GM20000 (cell line): ENCODE measurements at regions not wholly inside any gene's neighbourhood (a gene's known extent, or its start where the extent isn't known, plus 50 kb on each side); places are given as distances from the start of the nearest gene placed in this dataset.
"Not testable (repeated sequence)": the region's sequence is repeated elsewhere in the genome, so short reads cannot be mapped to it uniquely, and the experiment has no call there.

Experiments used
- DNase-seq: peaks from one replicate; pipeline ENCODE4 v3.0.0; 2012; ENCODE audit warnings: low spot score
- TF ChIP-seq, protein P1 (sequence below): IDR thresholded peaks from 2 replicates; pipeline ENCODE4 v1.5.1; 2012; ENCODE audit warnings: mild to moderate bottlenecking, control low read depth; ENCODE audit errors: extremely low read depth, missing control alignments

DNA sequence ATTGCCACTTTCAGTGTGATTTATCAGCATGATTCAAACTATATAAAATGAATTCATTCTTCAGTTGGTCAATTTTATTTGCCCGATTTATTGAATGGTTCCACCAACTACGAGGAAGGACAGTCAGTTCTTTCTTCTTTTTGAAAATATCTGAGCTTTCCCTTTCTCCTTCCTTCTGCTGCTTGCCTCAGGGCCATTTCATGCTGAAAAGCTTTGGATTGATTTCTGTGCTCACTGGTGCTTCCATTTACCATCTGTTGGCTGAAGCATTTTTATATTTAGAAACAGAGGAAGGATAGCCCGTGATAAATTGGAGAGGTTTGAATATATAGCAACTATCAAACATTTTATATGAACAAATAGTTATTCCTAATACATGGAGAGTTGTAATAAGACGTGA lies 68.9 kb upstream of the ADAMTS5 start:
- TF ChIP-seq, protein P1, sequence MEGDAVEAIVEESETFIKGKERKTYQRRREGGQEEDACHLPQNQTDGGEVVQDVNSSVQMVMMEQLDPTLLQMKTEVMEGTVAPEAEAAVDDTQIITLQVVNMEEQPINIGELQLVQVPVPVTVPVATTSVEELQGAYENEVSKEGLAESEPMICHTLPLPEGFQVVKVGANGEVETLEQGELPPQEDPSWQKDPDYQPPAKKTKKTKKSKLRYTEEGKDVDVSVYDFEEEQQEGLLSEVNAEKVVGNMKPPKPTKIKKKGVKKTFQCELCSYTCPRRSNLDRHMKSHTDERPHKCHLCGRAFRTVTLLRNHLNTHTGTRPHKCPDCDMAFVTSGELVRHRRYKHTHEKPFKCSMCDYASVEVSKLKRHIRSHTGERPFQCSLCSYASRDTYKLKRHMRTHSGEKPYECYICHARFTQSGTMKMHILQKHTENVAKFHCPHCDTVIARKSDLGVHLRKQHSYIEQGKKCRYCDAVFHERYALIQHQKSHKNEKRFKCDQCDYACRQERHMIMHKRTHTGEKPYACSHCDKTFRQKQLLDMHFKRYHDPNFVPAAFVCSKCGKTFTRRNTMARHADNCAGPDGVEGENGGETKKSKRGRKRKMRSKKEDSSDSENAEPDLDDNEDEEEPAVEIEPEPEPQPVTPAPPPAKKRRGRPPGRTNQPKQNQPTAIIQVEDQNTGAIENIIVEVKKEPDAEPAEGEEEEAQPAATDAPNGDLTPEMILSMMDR, result no peak
- DNase-seq, result no peak

DNA sequence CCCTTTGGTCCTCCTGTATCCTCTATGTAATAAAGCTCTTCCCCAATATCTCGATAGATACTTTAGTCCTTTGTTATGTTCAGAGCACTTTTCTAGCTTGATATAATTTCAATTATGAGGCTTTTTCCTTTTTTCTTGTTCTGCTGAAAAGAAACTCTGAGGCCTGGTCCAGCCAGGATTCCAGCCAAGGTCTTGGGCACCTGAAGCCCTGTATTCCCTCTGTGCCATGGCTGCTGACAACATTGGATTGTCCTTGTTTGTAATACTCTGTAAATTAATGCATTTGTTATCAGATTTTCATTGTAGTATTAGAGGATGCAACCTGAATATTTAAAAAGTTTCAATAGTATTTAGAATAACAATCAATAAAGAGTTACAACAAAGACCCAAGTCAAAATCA lies 67.9 kb upstream of the ADAMTS5 start:
- TF ChIP-seq, protein P1, result no peak
- no peak for DNase-seq

DNA sequence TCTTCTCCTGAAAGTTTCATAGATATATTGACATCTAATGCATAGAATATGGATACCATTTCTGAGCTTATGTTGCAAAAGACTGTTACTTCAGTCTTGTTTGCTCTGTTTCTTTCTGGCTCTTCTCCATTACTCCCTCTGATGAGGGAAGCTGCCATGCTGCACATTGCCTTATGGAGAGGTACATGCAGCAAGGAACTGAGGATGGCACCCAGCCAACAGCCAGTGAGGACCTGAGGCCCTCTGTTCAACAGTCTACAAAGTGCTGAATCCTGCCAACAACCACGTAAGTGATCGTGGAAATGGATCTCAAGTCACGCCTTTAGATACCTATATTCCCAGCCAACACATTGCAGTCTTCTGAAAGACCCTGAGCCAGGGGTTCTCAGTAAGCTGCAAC lies 66.6 kb upstream of the ADAMTS5 start:
- TF ChIP-seq, protein P1, result no peak
- no peak for DNase-seq

DNA sequence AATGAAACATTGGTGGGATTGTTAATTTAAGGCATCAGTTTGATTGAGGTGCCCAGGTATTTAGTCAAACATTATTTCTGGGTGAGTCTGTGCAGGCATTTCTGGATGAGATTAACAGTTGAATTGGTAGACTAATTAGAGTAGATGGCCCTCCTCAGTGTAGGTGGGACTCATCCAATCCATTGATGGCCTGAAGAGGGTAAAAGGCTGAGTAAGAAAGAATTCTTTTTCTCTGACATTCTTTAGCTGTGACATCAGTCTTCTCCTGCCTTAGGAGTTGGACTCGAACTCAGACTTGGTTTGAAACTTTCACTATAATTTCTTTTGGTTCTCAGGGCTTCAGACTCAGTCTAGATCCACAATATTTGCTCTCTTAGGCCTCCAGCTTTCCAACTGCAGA lies 59.6 kb upstream of the ADAMTS5 start:
- TF ChIP-seq, protein P1, result no peak
- DNase-seq, result no peak

DNA sequence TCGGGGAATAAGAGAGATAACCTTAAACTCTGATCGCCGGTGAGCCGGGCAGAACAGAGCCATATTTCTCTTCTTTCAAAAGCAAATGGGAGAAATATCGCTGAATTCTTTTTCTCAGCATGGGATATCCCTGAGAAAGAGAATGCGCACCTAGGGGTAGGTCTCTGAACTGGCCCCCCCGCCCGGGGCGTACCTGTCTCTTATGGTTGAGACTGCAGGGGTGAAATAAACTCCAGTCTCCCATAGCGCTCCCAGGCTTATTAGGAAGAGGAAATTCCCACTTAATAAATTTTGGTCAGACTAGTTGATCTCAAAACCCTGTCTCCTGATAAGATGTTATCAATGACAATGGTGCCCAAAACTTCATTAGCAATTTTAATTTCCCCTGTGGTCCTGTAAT lies 58.8 kb upstream of the ADAMTS5 start:
- not testable (repeated sequence) for DNase-seq

DNA sequence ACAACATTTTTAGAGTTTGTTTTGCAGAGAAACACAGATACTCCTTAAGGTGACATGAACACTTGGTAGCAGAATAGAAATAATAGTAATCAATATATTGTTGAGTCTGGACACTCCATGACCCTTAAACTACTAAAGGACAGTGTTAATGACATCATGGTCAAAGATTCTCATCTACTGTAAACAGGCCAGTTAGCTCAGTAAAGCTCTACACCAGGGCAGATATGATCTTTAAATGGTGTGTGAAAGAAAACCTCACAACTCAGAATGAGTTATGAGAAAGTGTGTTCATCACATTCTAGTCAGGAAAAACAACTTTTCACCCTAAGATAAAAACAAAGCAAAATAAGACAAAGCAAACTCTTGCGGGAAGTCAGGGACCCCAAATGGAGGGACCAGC lies 58.1 kb upstream of the ADAMTS5 start:
- TF ChIP-seq, protein P1, result no peak
- DNase-seq, result no peak

DNA sequence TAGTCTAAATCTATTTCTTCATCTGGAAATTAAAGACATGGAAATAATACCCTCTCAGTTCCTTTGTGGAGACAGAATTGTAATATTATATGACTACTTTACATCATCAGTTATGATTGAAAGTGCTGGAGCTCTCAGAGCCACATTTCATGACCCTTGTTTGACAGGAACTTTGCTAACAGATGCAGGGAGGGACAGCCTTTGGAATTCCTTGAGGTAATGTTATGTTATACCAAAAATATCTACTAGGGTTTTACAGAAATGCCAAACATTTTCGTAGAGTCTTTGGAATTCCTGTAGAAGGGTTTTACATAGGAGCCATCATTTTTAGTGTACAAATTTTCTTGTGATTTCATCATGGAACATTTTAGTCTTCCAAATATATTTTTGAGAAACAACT lies 57.4 kb upstream of the ADAMTS5 start:
- DNase-seq, result no peak
- TF ChIP-seq, protein P1, result no peak

DNA sequence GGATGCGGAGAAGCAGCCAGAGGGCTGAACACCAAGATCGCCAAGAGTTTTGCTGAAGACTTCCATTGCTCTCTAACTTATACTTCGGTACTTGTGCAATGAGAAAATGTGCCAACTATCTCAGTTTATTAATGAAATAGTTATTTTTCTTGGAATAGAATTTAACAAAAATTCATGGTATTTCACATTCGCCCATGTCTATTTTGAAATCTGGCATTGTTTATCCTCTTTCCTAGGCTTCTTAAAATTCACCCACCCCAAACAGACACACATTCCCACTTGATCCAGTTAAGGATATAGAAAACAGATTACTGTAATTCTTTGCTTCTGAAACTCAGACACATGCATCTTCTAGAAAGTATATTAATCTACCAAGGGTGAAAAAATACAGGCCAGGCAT lies 56.3 kb upstream of the ADAMTS5 start:
- DNase-seq, result no peak
- TF ChIP-seq, protein P1, result no peak
